ENCODE measurements at regions not wholly inside any gene's neighbourhood (a gene's known extent, or its start where the extent isn't known, plus 50 kb on each side); places are given as distances from the start of the nearest gene placed in this dataset.

DNA sequence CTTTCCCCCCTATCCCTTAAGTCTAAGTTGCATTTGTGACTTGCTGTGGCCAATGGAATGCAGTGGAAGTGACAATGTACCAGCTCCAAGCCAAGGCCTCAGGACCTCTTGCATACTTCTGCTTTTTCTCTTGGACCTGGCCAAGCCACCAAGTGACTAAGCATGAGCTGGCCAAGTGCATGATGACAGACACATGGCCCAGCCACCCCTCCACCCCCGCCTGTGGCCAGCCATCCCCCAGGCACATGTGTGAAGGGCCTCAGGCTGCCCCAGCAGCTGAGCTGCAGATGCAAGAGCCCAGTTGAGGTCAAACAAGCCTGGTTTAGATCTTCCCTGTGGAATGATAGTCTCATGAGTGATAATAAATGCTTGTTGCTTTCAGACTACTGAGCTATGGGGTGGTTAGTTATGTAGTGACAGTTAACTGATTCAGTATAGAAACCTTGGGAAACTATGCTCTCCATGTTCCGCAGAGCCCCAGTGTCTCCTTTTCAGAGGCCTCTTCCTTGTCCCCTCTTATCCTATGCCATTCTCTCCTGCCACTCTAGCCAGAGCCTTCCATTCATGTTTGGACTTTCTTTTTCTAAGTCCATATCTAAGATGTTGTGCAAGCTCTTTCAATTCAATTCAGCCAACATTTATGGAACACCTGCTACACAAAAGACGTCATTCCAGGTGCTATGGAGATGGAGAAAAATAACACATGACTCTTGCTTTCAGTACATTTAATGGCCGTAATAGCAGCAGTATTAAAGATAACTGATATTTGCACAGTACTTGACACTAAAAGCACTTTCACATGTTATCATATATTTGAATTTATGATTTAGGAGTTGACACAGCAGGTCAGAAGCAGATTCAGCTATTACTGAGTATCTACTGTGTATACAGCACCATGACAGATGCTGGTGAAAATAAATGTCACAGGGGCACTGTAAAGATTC lies 55.5 kb upstream of the LOXL4 start:
- peak; percentile 79 to 93 for DNase-seq (ENCODE audit: low read depth in 2 of 2)
- TF ChIP-seq, protein P1, sequence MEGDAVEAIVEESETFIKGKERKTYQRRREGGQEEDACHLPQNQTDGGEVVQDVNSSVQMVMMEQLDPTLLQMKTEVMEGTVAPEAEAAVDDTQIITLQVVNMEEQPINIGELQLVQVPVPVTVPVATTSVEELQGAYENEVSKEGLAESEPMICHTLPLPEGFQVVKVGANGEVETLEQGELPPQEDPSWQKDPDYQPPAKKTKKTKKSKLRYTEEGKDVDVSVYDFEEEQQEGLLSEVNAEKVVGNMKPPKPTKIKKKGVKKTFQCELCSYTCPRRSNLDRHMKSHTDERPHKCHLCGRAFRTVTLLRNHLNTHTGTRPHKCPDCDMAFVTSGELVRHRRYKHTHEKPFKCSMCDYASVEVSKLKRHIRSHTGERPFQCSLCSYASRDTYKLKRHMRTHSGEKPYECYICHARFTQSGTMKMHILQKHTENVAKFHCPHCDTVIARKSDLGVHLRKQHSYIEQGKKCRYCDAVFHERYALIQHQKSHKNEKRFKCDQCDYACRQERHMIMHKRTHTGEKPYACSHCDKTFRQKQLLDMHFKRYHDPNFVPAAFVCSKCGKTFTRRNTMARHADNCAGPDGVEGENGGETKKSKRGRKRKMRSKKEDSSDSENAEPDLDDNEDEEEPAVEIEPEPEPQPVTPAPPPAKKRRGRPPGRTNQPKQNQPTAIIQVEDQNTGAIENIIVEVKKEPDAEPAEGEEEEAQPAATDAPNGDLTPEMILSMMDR (IDR thresholded peaks at IDR 0.05; ENCODE audit: low read depth, low read length) = no peak
- H3K4me3 ChIP-seq (replicated peaks in 1 of 2; ENCODE audit: low read depth in 2 of 2, low read length in 2 of 2) = no peak overlapping the region

- H3K4me3 ChIP-seq (replicated peaks in 1 of 2; ENCODE audit: low read depth in 2 of 2, low read length in 2 of 2) = no peak overlapping the region
- no peak for DNase-seq (ENCODE audit: low read depth in 2 of 2)
- TF ChIP-seq, protein P1 (IDR thresholded peaks at IDR 0.05; ENCODE audit: low read depth, low read length) = no peak
These were observed 53.3 kb upstream of the LOXL4 start for GRCh38 chr10:98321186-98321780.

- TF ChIP-seq, protein P1 (IDR thresholded peaks at IDR 0.05; ENCODE audit: low read depth, low read length) = no peak
- no peak overlapping the region for H3K4me3 ChIP-seq (replicated peaks in 1 of 2; ENCODE audit: low read depth in 2 of 2, low read length in 2 of 2)
- no peak for DNase-seq (ENCODE audit: low read depth in 2 of 2)
These were observed 52.6 kb upstream of the LOXL4 start for GRCh38 chr10:98320486-98321185.

DNA sequence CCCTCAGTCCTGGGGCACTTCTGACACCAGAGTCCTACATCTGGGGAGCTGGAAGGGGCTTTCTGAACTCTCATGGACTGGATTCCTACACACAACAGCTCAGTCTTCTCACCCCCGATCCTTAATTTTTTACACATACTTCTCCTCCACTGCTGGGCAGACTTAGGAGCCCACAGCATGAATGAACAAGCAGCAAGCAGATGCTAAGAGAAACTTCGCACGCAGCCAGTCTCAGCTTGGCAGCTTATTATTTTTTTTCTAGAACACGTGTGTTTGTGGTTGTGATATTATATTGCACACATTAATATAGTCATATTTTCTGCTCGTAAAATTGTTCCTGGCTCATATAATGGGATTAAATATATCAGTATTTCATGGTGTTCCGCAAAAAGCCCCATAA lies 50.9 kb upstream of the LOXL4 start:
- no peak for DNase-seq (ENCODE audit: low read depth in 2 of 2)
- TF ChIP-seq, protein P1 (IDR thresholded peaks at IDR 0.05; ENCODE audit: low read depth, low read length) = no peak
- no peak overlapping the region for H3K4me3 ChIP-seq (replicated peaks in 1 of 2; ENCODE audit: low read depth in 2 of 2, low read length in 2 of 2)

Data from cardiac fibroblast (primary cell).